ENCODE measurements at regions not wholly inside any gene's neighbourhood (a gene's known extent, or its start where the extent isn't known, plus 50 kb on each side); places are given as distances from the start of the nearest gene placed in this dataset.

DNA sequence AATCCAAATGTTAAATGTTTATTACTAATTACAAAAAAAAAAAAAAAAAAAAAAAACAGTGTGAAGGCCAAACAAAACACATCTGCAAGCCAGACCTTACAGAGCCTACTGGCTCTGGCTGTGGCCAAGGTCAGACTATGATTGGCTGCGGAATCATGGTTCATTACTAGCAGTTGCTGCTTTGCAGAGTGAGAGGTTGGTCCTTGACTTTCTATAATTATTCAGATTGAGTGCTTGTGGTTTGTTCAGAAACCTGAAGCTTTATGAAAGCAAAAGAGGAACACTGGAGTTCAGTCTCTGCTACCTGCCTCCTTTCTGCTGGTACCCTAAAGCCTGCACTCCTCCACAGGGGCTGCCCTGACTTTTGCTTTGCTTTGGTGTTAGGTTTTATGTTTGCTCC is 550.9 kb downstream of the BCL11B start:
- TF ChIP-seq, protein P1, sequence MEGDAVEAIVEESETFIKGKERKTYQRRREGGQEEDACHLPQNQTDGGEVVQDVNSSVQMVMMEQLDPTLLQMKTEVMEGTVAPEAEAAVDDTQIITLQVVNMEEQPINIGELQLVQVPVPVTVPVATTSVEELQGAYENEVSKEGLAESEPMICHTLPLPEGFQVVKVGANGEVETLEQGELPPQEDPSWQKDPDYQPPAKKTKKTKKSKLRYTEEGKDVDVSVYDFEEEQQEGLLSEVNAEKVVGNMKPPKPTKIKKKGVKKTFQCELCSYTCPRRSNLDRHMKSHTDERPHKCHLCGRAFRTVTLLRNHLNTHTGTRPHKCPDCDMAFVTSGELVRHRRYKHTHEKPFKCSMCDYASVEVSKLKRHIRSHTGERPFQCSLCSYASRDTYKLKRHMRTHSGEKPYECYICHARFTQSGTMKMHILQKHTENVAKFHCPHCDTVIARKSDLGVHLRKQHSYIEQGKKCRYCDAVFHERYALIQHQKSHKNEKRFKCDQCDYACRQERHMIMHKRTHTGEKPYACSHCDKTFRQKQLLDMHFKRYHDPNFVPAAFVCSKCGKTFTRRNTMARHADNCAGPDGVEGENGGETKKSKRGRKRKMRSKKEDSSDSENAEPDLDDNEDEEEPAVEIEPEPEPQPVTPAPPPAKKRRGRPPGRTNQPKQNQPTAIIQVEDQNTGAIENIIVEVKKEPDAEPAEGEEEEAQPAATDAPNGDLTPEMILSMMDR (IDR thresholded peaks at IDR 0.05; ENCODE audit: insufficient read depth, low read length), result no peak
- TF ChIP-seq SPI1 (IDR thresholded peaks at IDR 0.05; ENCODE audit: borderline replicate concordance, low read depth) (no peak), REST (IDR thresholded peaks at IDR 0.05; ENCODE audit: insufficient replicate concordance, low read depth) (no peak), POLR2AphosphoS5 (IDR thresholded peaks at IDR 0.05; ENCODE audit: low read depth) (no peak), GABPA (IDR thresholded peaks at IDR 0.05; ENCODE audit: low read depth) (no peak)
